ENCODE measurements at regions not wholly inside any gene's neighbourhood (a gene's known extent, or its start where the extent isn't known, plus 50 kb on each side); places are given as distances from the start of the nearest gene placed in this dataset.
A peak's percentile ranks its signal among the peaks of the same experiment; 100 is the strongest.

DNA sequence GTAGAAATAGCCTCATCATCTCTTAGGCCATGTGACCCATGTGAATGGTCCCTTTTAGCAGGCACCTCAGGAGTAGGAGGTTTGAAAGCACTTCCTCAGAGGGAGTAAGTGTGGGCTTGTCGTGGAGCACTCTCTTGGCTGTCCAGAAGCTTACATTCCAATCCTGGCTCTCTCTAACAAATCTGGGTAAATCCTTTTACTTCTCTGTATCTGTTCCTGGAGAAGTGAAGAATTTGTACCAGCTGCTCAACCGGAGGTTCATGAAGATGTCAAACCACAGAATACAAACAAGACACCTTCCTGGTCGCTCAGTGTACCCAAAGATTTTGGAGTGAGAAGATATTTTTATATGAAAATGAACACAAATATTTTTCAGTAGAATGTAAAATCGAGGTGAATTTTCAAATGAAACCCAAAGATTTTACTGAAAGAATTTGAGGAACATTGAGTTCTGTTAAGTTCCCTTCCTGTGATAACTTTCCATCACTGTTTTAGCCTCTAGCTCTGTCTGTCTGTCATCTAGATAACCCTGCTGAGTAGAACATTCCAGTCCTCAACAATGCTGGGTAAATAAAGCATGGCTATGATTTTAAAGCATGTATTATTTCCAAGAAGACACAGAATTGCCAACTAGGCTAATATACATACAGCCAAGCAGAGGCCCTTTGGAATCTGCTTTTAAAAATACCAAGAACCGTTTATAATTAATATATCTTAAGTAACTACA is 263.9 kb upstream of the RGS6 start:
- ChIA-PET POLR2A (no interaction called here), CTCF (no interaction called here)
- H3K27me3 Mint-ChIP-seq (ENCODE audit: insufficient read depth, unreplicated experiment), result no peaks in the 10 kb centered on the region
- no peak for DNase-seq (ENCODE audit: unreplicated experiment)
- no peak overlapping the region for H3K4me3 Mint-ChIP-seq (ENCODE audit: unreplicated experiment)
- intact Hi-C loops (cut with micrococcal nuclease), result loop anchor here (5.0 kb wide), 1 partner anchor 346 kb away; the partner anchor contains the start of gene SIPA1L1
- no peak for TF ChIP-seq CTCF (IDR thresholded peaks at IDR 0.05; ENCODE audit: unreplicated experiment)
- BruUV-seq (replicated peaks), result no TSS peak
- H3K4me1 Mint-ChIP-seq (ENCODE audit: insufficient read depth, unreplicated experiment), result peaks cover 11% of the 10 kb centered on the region
- no peaks in the 10 kb centered on the region for H3K9me3 Mint-ChIP-seq (ENCODE audit: unreplicated experiment)
- no peak overlapping the region for H3K27ac Mint-ChIP-seq (ENCODE audit: low read depth, unreplicated experiment)
- H3K36me3 Mint-ChIP-seq (ENCODE audit: insufficient read depth, unreplicated experiment), result peaks cover 14% of the 10 kb centered on the region

DNA sequence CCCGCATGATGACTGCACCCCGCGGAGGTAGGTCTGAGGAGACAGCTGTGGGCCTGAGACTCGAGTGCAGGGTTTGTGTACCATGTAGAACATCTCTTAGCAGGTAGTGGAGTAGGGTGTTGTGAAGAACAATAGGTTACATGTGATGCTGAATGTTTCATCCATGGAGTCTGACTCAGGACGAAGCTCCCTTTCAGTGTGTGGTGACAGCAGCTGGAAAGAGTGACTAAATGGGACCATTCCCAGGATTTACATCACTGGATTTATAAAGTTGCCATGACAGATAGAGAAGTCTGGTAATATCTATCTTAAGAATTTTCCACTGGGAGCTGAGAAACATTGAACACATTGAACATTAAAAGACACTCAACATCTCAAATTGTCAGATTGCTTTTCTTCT is 259.6 kb upstream of the RGS6 start:
- no peaks in the 10 kb centered on the region for H3K27me3 Mint-ChIP-seq (ENCODE audit: insufficient read depth, unreplicated experiment)
- intact Hi-C loops (cut with micrococcal nuclease), result no loop called here
- H3K27ac Mint-ChIP-seq (ENCODE audit: low read depth, unreplicated experiment), result no peak overlapping the region
- H3K4me3 Mint-ChIP-seq (ENCODE audit: unreplicated experiment), result no peak overlapping the region
- H3K9me3 Mint-ChIP-seq (ENCODE audit: unreplicated experiment), result no peaks in the 10 kb centered on the region
- no peaks in the 10 kb centered on the region for H3K4me1 Mint-ChIP-seq (ENCODE audit: insufficient read depth, unreplicated experiment)
- no TSS peak for BruUV-seq (replicated peaks)
- H3K36me3 Mint-ChIP-seq (ENCODE audit: insufficient read depth, unreplicated experiment), result peaks cover 18% of the 10 kb centered on the region
- ChIA-PET POLR2A (no interaction called here), CTCF (interaction anchor here (0.6 kb wide), 1 partner anchor 47 kb away, joined by 3 read pairs; no protein-coding TSS in a partner anchor)
- no peak for TF ChIP-seq CTCF (IDR thresholded peaks at IDR 0.05; ENCODE audit: unreplicated experiment)
- no peak for DNase-seq (ENCODE audit: unreplicated experiment)

DNA sequence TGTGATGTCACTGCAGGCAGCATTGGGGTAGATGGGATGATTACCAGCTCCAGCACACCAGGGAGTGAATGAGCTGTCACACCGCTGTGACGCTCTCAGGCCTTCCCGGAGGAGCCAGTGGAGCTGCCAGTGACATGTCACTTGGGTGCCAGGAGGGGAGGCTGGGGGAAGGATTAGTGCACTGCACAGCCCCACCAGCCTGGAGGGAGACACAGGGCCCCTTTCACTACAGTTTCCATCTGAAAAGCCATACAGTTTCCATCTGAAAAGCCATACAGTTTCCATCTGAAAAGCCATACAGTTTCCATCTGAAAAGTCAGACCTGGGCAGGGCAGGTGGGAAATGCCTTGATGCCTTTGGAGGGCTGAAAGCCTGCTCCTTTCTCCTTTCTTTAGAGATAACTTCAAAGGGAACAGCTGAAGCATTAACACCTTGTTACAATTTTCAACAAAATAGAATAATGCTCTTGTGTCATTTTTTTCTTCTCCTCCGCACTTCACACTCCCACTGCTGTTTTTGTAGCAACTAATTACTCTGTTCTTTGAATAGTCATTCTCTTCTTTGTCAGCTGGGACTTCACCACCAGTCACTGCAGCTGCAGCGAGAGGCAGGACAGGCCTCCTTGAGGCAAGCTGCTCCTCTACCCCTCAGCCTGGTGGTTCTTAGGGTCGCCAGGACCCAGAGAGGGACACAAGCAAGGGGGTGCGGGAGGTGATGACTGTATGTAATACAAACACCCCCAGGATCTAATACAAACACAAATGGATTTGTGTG is 256.9 kb upstream of the RGS6 start:
- no peak for TF ChIP-seq CTCF (IDR thresholded peaks at IDR 0.05; ENCODE audit: unreplicated experiment)
- DNase-seq (ENCODE audit: unreplicated experiment), result no peak
- Mint-ChIP-seq H3K36me3 (ENCODE audit: insufficient read depth, unreplicated experiment) (peaks cover 22% of the 10 kb centered on the region), H3K4me3 (ENCODE audit: unreplicated experiment) (no peak overlapping the region), H3K27me3 (ENCODE audit: insufficient read depth, unreplicated experiment) (no peaks in the 10 kb centered on the region), H3K4me1 (ENCODE audit: insufficient read depth, unreplicated experiment) (no peaks in the 10 kb centered on the region), H3K27ac (ENCODE audit: low read depth, unreplicated experiment) (peak overlapping the region; percentile 20), H3K9me3 (ENCODE audit: unreplicated experiment) (no peaks in the 10 kb centered on the region)
- intact Hi-C loops (cut with micrococcal nuclease), result no loop called here
- CTCF ChIA-PET, result interaction anchor here (0.6 kb wide), 1 partner anchor 24 kb away, joined by 4 read pairs; no protein-coding TSS in a partner anchor
- no TSS peak for BruUV-seq (replicated peaks)
- POLR2A ChIA-PET, result no interaction called here

DNA sequence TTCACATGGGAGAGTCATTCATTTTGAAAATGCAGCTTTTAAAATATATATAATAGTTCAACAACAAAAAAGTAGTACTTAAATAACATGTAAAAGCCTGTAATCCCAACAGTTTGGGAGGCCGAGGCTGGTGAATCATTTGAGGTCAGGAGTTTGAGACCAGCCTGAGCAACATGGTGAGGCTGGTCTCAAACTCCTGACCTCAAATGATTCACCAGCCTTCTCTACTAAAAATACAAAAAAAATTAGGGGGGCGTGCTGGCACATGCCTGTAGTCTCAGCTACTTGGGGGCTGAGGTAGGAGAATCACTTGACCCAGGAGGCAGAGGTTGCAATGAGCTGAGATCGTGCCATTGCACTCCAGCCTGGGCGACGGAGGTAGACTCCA is 256.3 kb upstream of the RGS6 start:
- TF ChIP-seq CTCF (IDR thresholded peaks at IDR 0.05; ENCODE audit: unreplicated experiment), result no peak
- BruUV-seq (replicated peaks), result no TSS peak
- no peak overlapping the region for H3K4me3 Mint-ChIP-seq (ENCODE audit: unreplicated experiment)
- H3K27ac Mint-ChIP-seq (ENCODE audit: low read depth, unreplicated experiment), result peak overlapping the region; percentile 20
- no peaks in the 10 kb centered on the region for H3K9me3 Mint-ChIP-seq (ENCODE audit: unreplicated experiment)
- no peaks in the 10 kb centered on the region for H3K4me1 Mint-ChIP-seq (ENCODE audit: insufficient read depth, unreplicated experiment)
- CTCF ChIA-PET, result no interaction called here
- intact Hi-C loops (cut with micrococcal nuclease), result no loop called here
- no peaks in the 10 kb centered on the region for H3K27me3 Mint-ChIP-seq (ENCODE audit: insufficient read depth, unreplicated experiment)
- DNase-seq (ENCODE audit: unreplicated experiment), result no peak
- peaks cover 25% of the 10 kb centered on the region for H3K36me3 Mint-ChIP-seq (ENCODE audit: insufficient read depth, unreplicated experiment)
- POLR2A ChIA-PET, result no interaction called here

All from MCF 10A (cell line).